ENCODE measurements at regions not wholly inside any gene's neighbourhood (a gene's known extent, or its start where the extent isn't known, plus 50 kb on each side); places are given as distances from the start of the nearest gene placed in this dataset.

- no peak overlapping the region for H3K4me3 Mint-ChIP-seq
- Histone ChIP-seq H3K9me3 (ENCODE audit: control insufficient read depth in 1 of 2, insufficient read depth in 1 of 2, low read length in 2 of 2) (peaks cover 0 to 10% of the 10 kb centered on the region in 2 experiments), H3K27ac (ENCODE audit: low read depth in 1 of 2, low read length in 2 of 2) (no peak overlapping the region), H3K4me1 (ENCODE audit: insufficient read depth, low read length) (no peaks in the 10 kb centered on the region), H3K36me3 (ENCODE audit: insufficient read depth, low read length) (no peaks in the 10 kb centered on the region), H3K27me3 (ENCODE audit: control insufficient read depth in 1 of 2, insufficient read depth in 2 of 2, low read length in 2 of 2) (no peaks in the 10 kb centered on the region), H3K4me3 (ENCODE audit: low read length) (no peak overlapping the region)
- H3K27ac Mint-ChIP-seq = no peak overlapping the region
- H3K27me3 Mint-ChIP-seq = no peaks in the 10 kb centered on the region
- H3K4me1 Mint-ChIP-seq (ENCODE audit: low read depth) = no peaks in the 10 kb centered on the region
- CTCF ChIA-PET = no interaction called here
- POLR2A ChIA-PET = no interaction called here
- DNase-seq (no peak), ATAC-seq (ENCODE audit: poor library complexity) (no peak)
- TF ChIP-seq, protein P1, sequence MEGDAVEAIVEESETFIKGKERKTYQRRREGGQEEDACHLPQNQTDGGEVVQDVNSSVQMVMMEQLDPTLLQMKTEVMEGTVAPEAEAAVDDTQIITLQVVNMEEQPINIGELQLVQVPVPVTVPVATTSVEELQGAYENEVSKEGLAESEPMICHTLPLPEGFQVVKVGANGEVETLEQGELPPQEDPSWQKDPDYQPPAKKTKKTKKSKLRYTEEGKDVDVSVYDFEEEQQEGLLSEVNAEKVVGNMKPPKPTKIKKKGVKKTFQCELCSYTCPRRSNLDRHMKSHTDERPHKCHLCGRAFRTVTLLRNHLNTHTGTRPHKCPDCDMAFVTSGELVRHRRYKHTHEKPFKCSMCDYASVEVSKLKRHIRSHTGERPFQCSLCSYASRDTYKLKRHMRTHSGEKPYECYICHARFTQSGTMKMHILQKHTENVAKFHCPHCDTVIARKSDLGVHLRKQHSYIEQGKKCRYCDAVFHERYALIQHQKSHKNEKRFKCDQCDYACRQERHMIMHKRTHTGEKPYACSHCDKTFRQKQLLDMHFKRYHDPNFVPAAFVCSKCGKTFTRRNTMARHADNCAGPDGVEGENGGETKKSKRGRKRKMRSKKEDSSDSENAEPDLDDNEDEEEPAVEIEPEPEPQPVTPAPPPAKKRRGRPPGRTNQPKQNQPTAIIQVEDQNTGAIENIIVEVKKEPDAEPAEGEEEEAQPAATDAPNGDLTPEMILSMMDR (IDR thresholded peaks at IDR 0.05) = no peak
- H3K9me3 Mint-ChIP-seq = peaks cover 6% of the 10 kb centered on the region
- intact Hi-C loops (cut with DNase I, micrococcal nuclease) = loop anchor here in 1 of 2 experiments (10.0 kb wide), 1 partner anchor 716 kb away; no protein-coding TSS in a partner anchor
- H3K36me3 Mint-ChIP-seq (ENCODE audit: low read depth) = peaks cover 4% of the 10 kb centered on the region
Observed at GRCh38 chr3:177770383-177771230, 573.3 kb upstream of the TBL1XR1 start.

DNA sequence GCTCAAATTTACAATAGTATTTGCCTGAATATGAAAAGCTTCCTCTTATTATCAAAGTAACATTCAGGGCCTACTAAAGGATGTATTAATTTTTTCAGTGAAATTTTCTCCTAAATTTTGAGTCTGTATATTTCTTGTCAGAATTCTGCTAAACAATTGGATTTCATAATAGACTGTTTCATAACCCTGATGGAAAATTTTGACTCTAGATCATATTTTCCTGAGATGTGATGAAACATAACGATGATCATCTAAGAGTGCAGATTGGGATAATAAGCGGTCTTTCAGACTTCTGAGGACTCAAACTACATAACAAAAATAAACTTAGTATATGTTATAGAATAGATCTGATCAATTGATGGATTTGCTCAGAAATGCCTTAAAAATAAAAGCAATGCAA lies 574.5 kb upstream of the TBL1XR1 start:
- H3K4me1 ChIP-seq (ENCODE audit: insufficient read depth, low read length) = no peaks in the 10 kb centered on the region
- peaks cover 0 to 10% of the 10 kb centered on the region in 2 experiments for H3K9me3 ChIP-seq (ENCODE audit: control insufficient read depth in 1 of 2, insufficient read depth in 1 of 2, low read length in 2 of 2)
- peaks cover 4% of the 10 kb centered on the region for H3K36me3 Mint-ChIP-seq (ENCODE audit: low read depth)
- H3K4me1 Mint-ChIP-seq (ENCODE audit: low read depth) = no peaks in the 10 kb centered on the region
- ChIA-PET POLR2A (no interaction called here), CTCF (no interaction called here)
- H3K27ac Mint-ChIP-seq = no peak overlapping the region
- H3K4me3 ChIP-seq (ENCODE audit: low read length) = no peak overlapping the region
- H3K9me3 Mint-ChIP-seq = peaks cover 6% of the 10 kb centered on the region
- TF ChIP-seq, protein P1 (IDR thresholded peaks at IDR 0.05) = no peak
- no peaks in the 10 kb centered on the region for H3K27me3 ChIP-seq (ENCODE audit: control insufficient read depth in 1 of 2, insufficient read depth in 2 of 2, low read length in 2 of 2)
- ATAC-seq (ENCODE audit: poor library complexity) (no peak), DNase-seq (no peak)
- intact Hi-C loops (cut with DNase I, micrococcal nuclease) = loop anchor here in 1 of 2 experiments (10.0 kb wide), 1 partner anchor 717 kb away; no protein-coding TSS in a partner anchor
- H3K36me3 ChIP-seq (ENCODE audit: insufficient read depth, low read length) = no peaks in the 10 kb centered on the region
- no peak overlapping the region for H3K4me3 Mint-ChIP-seq
- H3K27me3 Mint-ChIP-seq = no peaks in the 10 kb centered on the region
- no peak overlapping the region for H3K27ac ChIP-seq (ENCODE audit: low read depth in 1 of 2, low read length in 2 of 2)

DNA sequence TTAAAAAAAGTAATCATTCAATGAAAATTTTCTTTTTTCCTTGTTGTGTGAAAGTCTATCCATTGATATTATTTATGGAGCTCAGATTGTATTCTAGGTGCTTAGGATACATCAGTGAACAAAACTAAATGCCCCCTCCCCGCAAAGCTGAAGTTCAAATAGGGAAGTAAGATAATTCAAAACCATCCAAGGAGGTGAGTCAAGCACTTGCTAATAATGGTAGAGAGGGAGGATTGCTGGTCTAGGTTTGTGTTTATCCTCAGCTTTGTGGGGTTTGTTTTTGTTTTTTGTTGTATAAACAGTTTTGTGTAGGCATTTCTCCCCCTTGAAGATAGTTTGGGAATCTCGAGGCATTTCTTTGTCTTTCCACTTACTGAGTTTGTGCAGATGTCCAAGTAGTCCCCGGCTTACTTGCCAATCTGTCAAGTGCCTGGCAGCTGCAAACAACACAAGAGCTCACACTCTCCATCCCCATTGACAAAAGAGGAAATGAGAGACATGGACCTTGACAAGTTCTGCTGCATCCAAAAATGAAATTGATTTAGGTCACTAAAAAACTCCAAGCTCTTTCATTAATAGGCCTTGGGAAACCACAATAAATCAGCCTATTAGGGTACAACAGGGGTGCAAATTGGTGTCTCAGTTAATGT lies 575.8 kb upstream of the TBL1XR1 start:
- Histone ChIP-seq H3K4me1 (ENCODE audit: insufficient read depth, low read length) (peaks cover 6% of the 10 kb centered on the region), H3K27ac (ENCODE audit: low read depth in 1 of 2, low read length in 2 of 2) (no peak overlapping the region), H3K36me3 (ENCODE audit: insufficient read depth, low read length) (no peaks in the 10 kb centered on the region), H3K27me3 (ENCODE audit: control insufficient read depth in 1 of 2, insufficient read depth in 2 of 2, low read length in 2 of 2) (no peaks in the 10 kb centered on the region), H3K4me3 (ENCODE audit: low read length) (no peak overlapping the region), H3K9me3 (ENCODE audit: control insufficient read depth in 1 of 2, insufficient read depth in 1 of 2, low read length in 2 of 2) (peaks cover 0 to 5% of the 10 kb centered on the region in 2 experiments)
- Mint-ChIP-seq H3K27me3 (no peaks in the 10 kb centered on the region), H3K4me3 (no peak overlapping the region), H3K36me3 (ENCODE audit: low read depth) (peaks cover 2% of the 10 kb centered on the region), H3K4me1 (ENCODE audit: low read depth) (peaks cover 9% of the 10 kb centered on the region), H3K9me3 (peaks cover 4% of the 10 kb centered on the region), H3K27ac (no peak overlapping the region)
- intact Hi-C loops (cut with DNase I, micrococcal nuclease) = loop anchor here in 1 of 2 experiments (10.0 kb wide), 1 partner anchor 718 kb away; no protein-coding TSS in a partner anchor
- TF ChIP-seq, protein P1 (IDR thresholded peaks at IDR 0.05) = no peak
- ATAC-seq (ENCODE audit: poor library complexity) (no peak), DNase-seq (no peak)
- ChIA-PET POLR2A (no interaction called here), CTCF (no interaction called here)
